ENCODE measurements at regions not wholly inside any gene's neighbourhood (a gene's known extent, or its start where the extent isn't known, plus 50 kb on each side); places are given as distances from the start of the nearest gene placed in this dataset.

DNA sequence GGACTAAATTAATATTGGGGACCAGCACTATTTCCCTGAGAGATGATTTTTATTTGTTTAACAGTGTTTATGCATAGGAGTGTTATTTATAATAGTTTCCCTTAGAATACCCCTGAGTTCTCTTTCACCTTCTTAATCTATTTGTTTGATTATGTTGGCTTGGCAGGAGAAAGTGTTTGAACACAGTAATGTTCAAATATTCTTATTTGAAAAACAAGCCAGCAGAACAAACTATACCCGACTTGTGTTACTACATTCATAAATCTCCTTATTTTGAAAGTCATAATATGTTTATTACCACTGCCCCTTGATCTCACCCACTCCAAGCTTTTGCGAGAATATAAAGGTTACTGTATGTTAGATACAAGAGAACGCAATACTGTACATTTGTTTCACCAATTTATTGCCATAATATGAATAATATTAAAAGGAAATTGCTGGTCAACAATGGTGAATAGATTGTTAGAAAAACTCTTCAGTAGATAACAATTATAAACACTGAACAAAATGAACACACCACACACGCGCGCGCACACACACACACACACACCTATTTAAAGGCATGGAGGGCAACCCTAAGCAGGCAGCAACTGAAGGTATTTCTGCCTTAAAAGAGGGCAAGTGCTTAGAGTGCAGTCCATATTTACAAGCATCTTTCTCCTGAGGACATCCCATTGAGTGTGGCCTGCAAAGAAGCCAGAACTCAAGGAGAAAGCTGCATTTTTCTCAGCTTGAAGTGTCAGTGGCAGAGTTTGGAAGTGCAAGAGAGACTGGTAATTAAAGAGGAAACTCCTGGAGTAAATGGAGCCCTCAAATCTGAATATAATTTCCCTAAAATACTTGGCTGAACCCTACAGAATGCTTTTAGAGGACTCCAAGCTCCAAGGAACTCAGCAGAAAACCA lies 279.4 kb upstream of the MAN1A1 start:
- no peak for DNase-seq

DNA sequence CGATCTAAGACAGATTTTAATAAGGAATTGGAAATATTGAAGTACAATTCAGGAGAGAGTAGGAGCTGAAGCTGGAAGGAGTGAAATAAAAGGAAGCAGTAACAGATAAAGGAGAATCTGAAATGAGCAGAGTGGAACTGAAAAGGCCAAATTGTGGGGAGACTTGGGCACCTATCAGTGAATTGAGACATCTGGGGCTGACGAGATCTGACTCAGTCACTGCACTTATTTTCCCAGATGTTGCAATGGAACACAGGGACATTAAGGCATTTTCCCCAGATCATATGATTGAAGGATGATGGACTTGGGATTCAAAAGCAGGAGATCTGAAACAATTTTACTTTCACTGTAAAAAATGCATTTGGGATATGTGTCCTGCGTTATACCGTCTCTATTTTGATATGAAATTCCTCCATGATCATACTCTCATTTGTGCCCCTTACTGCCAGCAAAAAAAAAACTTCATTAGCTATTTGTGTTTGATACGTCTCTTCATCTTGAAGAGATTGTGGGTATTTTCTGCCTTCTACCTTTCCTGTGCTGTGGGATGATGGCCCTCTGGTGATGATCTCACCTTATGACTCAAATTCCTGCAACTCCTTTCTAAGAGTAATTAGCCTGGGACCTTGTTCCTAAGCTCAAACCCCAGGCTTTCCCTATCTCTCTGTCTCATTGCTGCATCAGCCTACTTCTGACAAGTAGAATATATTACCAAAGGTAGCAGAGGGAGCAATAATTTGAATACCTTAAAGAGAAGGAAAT lies 278.5 kb upstream of the MAN1A1 start:
- no peak for DNase-seq

DNA sequence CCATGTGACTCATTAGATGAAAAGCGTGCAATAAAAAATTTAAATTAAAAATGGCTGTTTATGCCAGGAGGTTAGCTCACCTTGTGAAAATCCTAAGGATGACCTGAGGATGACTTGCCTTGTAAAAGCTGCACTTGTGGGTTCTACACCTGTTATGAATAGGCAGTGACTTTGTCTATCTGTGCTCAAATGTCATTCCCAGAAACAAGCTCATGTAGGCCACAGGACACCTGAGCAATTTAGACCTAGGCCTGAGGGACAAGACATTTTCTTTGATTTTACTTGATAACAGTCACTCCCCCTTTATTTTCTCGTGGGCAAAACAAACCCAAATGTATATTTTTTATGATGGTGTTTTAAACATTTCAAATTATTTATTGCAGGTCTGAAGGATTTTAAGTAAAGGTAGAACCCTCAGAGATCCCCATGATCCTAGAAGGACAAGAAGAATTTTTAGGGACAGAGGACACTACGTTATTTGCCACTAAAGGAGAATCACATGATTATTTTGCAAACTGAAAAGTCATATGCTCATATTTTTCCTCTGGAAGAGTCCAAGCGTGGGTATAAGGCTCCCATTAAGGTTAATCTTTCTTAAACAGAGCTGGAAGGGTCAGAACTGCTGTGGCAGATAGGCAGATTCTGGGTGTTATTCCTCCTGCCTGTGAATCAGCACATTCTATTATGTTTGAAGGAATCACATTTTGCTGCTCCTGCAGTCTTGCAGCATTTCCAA lies 277.5 kb upstream of the MAN1A1 start:
- DNase-seq: no peak

DNA sequence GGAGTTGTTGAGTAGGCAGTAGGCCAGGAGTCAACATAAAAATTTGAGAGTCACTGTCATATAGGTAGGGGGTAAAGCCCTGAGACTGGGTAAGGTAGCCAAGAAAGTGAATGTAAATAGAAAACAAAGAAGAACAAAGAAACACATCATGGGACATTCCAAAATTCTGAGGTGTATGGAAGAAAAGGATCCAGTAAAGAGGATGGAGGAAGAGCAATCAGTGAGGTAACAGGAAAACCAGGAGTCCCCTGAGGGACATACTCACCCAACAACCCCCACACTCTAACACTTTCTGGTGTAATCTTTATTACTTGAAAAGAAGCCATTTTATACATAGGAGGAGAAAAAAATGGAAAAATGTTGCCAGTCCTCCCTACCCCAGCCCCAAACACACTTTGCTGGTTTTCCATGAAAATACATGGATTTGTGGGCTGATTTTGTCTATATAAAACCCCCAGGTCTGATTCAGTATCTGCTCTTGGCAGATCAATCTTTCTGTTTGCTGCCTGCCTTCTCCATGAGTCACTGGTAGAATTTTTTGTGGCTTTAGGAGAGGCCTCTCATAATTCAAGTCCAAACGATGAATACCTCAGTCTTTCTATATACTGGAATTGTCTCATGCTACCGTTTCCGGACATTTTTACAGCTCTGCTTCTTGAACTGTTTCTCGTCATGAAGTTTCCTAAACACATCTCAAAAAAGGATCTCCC lies 271.4 kb upstream of the MAN1A1 start:
- DNase-seq: no peak

DNA sequence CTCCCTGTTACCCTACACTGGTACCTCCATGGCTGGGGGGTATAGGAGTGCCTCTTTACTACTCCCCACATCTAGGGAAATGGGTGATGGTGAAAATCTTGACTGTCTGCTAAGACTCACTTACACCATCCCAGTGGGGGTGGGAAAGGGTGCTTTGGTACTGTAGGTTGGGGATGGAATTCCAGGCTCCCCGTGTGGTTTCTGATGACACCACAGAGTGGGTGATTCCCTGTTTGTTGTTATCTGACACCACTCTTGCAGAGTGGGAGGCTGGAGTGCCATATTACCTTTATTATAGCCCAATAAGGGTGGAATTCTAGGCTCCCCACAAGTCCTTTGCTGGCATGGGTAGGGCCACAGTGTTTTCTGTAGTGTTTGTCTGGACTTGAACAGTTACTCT lies 264.6 kb upstream of the MAN1A1 start:
- no peak for DNase-seq

DNA sequence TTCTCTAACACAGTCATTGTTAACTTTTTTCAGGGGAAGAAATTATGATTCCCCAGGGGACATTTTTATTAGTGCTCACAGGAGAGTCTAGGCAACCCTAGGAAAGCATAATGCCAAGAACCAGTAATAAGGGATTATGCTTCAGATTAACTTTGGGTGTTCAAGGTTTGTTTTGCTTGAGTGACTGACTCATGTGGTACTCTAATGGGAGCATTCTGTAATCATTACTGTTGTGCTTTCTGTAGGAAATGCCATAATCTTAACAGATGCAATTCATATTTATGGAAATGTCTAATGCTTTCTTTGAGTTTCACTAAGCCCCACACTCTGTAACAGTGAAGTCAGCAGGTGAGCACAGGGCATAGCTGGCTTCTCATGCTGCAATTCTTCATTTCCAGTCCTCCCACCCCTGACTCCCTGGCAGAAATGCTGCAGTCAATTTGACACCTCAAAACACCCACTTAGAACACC lies 263.4 kb upstream of the MAN1A1 start:
- DNase-seq: no peak

DNA sequence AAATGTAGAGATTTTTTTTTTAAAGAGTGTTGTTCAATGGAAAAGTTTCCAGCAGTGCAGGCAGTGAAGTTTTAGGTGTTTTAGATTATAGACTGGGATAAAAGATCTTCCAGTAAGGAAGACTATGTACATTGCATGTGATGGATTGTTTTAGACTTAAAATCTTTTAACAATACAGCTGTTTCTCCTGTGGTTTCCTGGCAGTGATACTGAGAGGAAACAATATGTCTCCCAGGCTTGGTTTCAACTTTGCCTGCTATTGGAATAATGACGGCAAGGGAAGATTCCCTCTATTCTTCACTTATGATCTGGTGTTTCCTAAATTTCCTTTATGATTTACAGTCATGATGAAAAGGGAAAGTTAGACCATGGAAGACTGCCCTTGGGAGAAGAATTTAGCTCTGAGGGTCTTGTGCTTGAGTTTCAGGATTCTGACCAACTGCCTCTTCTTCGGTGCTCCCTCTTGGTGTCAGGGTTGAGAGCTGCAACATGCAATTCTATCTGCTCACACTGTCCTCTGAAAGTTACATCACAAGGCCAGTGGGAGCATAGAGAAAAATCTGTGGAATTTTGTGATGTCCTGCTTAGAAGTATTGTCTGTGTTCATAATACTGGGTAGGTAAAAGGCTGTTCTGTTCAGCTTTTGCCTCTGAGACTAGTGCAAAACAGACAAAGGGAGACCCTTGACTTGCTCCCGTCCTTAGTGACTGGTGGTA lies 262.8 kb upstream of the MAN1A1 start:
- no peak for DNase-seq

DNA sequence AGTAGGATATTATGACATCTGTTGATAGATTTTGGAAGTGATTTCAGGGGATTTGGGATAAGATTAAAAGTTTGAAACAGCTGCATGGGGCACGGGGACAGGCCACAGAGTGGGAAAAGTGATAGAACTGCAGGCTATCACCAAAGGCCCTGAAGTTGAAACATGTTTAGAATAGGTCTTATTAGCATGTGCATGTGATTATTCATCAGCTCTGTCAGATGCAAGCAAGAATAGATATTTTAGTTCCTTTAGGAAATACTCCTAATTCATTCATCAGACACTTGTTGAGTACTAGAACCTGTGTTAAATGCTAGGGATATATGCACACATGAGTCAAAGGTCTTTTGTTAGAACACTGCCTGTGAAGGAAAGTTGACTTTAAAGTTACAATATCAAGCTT lies 261.2 kb upstream of the MAN1A1 start:
- no peak for DNase-seq

DNA sequence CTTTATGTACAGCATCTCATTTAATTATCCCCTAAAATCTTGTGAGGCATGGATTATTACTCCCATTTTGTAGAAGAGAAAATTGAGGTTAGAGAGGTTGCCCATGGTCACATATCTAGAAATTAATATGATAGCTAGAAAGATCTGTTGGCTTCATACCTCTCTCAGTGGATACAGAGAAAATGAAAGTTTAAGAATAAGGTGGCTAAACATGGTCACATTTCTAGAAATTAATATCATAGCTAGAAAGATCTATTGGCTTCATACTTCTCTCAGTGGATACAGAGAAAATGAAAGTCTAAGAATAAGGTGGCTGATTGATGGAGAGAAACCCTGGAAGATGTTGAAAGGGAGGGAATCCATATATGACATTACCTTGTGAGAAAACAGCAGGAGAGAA lies 260.7 kb upstream of the MAN1A1 start:
- DNase-seq: no peak

DNA sequence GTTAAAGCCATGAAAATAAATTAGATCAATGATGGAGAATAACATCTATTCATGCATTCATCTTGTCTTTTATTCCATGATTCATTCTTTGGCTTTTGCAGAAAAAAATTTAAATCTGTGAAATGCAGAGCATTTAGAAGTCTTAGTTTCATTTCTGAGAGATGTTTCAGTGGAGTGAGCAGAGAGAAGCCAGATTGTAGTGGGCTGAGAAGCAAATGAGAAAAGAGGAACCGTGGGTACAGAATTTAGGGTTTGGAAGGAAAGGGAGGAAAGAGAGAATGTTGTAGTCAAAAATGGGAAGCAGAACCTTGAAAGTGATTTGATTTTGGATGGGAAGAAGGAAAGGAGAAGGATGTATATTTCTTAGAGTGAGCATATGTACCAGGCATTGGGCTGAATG lies 260.3 kb upstream of the MAN1A1 start:
- DNase-seq: no peak

DNA sequence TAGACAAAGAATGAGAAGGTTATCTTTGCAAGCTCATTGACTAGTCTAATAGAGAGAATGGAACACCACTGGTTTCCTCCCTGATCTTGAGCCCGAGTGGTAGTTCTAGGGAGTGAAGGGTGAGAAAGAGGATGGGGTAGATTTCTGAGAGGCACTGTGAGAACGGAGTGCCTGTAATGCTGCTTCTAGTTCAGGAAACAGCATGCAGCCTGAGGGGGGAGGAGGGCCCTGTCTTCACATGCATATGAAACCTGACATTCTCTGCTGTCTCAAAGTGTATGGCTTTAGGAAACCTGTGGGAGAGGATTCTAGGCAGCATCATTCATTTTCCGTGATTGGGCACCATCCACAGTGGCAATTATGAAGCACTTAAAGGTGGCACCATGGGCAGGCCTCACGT lies 259.4 kb upstream of the MAN1A1 start:
- no peak for DNase-seq

DNA sequence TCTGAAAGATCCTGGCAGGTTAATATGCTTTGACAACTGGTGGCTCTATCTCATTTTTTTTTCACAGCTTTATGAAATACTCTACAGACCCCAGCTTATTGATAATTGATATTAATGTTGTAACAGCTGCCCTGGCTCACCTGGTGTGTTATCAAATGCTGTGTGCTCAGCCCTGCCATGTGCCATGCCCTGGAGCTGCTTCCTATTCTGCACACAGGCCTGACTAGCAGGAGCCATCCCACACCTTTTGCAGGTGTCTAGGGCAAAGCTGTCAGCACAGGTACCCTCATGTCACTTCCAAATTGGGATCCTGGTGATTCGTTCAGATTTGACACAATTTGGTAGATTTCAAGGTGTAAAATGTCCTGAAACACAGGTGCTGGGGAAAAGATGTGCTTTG lies 254.6 kb upstream of the MAN1A1 start:
- no peak for DNase-seq

DNA sequence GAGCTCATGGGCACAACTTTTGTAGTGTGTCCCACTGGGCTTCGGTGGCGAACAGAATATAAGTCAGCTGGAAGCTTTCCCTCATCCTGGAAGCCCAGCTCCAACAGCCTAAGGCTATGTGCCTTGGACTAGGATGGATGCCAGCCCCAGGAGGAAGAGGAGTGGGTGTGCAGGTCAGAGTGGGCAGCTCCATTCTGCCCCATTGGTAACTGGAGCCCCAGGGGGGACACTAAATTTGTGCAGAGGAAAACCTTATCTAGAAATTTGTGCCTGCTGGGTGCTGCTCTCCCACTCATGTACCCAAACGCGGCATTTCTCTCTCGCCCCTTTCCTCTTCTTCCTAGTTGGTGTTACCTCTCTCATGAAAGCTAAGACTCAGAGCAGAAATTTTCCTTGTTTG lies 253.9 kb upstream of the MAN1A1 start:
- no peak for DNase-seq

DNA sequence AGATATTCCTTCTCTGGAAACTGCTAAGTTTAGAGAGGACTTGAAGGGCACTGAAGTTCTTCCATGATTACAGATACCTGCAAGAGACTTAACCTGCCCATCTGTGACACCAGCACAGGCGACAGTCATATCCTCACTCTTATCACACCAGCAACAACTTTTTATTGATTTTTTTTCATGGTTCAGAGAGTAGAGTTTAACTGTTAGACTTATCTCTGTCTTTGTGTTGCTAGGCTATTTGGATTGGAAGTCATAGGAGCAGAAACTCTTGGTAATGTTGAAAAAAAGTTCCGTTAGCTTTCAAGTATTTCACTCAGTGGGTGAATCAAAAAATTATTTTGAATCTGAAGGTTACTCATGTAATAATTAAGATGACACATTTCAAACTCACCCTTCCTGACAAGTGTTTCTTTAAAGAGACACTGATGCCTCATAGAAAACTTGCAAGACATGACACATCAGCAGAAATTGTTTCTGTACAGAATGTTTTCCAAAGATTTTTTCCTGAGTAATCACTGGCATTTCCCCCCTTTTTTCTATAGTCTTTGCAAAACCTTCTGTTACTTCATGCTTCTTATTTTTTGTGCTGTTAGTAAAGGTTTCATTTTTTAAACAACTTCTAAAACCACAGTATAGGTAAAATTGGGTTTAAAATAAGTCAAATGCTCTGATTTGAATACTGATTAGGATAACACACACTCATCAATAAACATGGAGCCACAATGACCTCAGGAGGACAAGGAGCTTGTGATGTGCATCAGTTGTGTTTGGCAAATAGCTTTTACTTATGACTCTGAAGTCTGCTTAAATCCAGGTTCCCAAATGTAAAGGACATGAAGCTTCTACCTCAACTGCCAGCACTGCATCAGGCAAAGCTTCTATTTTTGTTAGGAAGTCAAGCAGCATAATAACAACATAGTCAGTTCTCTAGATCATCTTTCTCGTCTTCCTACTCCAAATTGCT lies 252.9 kb upstream of the MAN1A1 start:
- DNase-seq: no peak

DNA sequence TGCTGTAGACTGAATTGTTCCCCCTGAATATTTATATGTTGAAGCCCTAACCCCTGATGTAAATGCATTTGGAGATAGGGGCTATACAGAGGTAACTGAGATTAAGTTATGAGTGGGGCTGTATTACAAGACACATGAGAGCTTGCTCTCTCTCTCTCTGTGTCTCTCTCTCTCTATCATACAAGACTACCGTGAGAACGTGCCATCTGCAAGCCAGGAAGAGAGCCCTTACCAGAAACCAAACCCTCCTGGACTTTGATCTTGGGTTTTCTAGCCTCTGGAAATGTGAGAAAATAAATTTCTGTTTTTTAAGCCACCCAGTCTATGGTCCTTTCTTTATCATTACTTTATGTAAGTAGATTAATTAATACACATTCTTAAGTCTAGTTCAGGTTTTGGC lies 249.3 kb upstream of the MAN1A1 start:
- no peak for DNase-seq

DNA sequence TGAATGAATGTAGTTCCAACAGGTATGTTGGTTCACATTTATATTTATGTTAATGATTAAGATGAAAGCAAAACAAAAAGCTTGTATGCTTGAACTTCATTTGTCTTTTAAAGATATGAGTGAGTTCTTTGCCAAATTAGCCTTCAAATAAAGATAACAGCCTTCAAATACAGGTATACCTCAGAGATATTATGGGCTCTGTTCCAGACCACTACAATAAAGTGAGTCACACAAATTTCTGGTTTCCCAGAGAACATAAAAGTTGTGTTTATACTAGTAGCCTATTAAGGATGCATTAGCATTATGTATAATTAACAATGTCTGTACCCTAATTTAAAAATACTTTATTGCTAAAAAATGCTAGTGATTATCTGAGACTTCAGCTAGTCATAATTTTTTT lies 245.3 kb upstream of the MAN1A1 start:
- no peak for DNase-seq

DNA sequence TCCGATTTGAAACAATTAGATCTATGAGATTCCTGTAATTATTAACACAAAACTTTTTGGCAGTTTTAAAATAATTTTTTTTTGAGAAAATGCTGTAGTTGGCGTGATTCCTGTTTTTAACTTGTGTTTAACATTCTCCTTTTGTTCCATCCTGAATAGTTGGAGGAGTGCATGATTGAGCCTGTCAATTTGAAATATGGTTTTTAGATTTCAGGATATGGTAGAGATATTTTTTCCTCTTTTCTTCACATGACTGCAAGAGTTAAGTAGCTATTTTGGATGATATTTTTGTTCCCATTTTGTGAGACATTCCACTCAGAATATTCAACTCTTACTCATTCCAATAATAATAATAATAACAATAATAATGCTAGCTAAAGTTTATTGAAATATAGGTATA lies 241.7 kb upstream of the MAN1A1 start:
- no peak for DNase-seq

DNA sequence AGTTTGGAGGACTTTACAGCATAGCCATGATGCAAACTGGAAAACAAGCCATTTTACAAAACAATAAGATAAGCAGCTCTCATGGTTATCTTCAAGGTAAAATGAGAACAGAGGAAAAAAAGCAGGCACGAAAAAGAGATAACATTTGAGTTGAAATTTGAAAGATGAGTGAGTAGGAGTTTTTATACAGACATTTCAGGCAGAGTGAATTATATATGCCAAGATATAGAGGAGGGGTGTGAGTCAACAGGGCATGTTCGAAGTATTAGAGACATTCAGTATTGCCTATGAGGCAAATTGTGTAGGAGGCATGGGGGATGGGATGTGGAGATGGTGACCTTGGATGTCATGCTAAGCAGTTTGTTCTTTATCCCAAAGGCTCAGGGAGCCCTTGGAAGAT lies 240.5 kb upstream of the MAN1A1 start:
- no peak for DNase-seq

DNA sequence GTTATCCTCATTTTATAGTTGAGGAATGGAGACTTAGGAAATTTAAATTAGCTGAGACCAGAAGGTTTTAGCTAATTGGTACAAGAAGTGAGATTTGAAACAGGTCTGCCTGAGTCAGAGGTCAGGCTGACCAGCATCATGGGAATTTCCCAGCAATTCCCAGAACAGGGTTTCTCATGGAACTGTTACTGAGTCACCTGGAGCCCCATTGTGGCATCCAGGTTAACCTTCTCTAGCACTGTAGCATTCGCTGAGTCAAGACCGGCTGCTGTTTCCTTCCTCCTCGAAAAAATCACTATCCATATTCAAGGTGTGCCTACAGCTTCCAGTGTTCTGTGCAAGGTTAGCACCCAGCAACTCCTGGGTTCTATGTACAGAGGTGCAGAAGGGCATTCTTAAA lies 238.0 kb upstream of the MAN1A1 start:
- DNase-seq: no peak

DNA sequence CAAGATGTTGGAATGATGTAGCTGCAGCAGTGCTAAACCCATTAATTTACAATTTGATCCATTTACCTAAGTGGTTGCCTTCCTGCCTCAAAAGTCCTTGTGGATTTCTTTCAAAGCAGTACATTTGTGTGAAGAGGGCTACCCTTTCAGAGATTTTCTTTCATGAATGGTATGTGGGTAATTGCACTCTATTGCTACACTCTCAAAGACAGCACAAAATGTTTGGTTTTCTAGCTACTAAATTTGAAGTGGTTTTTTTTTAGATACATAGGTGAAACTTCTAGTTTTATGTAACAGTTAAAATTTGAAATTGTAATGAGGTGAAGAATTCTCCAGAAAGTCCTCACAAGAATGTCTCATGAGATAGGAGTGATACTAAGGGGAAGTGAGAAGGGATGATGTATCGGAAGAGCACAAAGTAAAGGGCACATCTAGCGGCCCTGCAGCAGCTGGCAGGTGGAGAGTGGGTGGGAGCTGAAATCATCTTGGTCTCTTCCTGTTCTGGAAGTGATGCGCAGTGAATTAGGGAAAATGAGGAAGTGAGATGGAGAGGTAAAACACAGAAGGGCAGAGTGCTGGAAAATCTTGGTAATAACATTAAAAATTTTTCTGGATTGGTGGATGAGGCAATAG lies 236.8 kb upstream of the MAN1A1 start:
- no peak for DNase-seq

DNA sequence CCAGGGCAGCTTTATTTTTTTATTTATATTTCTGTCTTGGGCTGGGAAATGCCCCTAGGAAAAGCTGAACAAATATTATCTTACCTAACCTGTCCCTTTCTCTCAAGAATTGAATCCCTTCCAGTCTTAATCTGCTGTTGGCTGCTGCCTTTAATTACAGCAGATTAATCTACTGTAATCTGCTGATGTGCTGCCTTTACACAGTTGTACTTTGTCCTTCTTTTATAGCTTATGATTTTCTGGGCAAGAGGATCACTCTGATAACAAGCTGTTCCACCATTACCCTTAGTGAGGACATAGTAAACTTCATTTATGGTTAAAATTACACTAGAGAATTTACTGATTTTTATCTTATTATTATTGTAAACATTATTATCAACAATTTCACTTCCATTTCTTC lies 234.5 kb upstream of the MAN1A1 start:
- DNase-seq: no peak
